ENCODE measurements at regions not wholly inside any gene's neighbourhood (a gene's known extent, or its start where the extent isn't known, plus 50 kb on each side); places are given as distances from the start of the nearest gene placed in this dataset.

DNA sequence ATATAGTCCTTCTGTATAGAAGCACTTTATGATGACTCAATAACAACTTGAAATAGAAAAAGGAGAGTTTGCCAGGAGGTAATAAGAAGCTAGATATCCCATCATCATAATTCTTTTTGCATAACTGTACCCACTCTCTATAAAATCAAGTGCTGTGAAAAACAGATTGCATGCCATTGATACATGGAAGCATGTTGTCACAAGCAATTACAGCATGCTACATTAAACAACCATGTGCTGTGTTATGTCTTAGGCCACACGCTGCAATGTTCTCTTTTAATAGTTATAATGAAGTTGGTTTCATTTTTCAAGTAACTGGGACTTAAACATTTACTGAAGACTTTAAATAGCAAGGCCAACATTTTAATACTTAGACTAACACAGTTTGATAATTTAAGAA is 264.2 kb downstream of the RPRM start:
- no peaks in the 10 kb centered on the region for H3K27me3 ChIP-seq (ENCODE audit: control insufficient read depth in 1 of 2, insufficient read depth in 2 of 2, low read length in 2 of 2)
- no peak for FAIRE-seq
- H3K9me3 ChIP-seq (ENCODE audit: low read length) = no peaks in the 10 kb centered on the region
- no peak overlapping the region for H3K9ac ChIP-seq (ENCODE audit: insufficient read depth, low read depth, low read length)
- 8% methylated on average over 1 of the region's 1 CpG for WGBS (ENCODE audit: low lambda C conversion rate)
- intact Hi-C loops (cut with micrococcal nuclease; ENCODE audit: unreplicated experiment) (no loop called here), in situ Hi-C loops (cut with HindIII; ENCODE audit: extremely low pct_ligation_motif_present, low pct_unique_long_range_greater_than_20kb) (no loop called here)
- H3K4me3 ChIP-seq (replicated peaks in 1 of 3; ENCODE audit: insufficient read depth in 1 of 3, low read depth in 2 of 3, low read length in 3 of 3) = no peak overlapping the region
- ChIA-PET POLR2A (no interaction called here), CTCF (ENCODE audit: low intra/inter-chr PET ratio, low total read pairs) (no interaction called here)
- no peak overlapping the region for H3K4me2 ChIP-seq (ENCODE audit: low read depth, low read length)
- no peak overlapping the region for H2AFZ ChIP-seq (ENCODE audit: low read length)
- DNase-seq (ENCODE audit: low spot score) = no peak
- no peaks in the 10 kb centered on the region for H3K36me3 ChIP-seq (replicated peaks in 1 of 2; ENCODE audit: control insufficient read depth in 1 of 2, insufficient read depth in 2 of 2, low read length in 2 of 2)
- no peaks in the 10 kb centered on the region for H3K4me1 ChIP-seq (ENCODE audit: insufficient read depth, low read length)
- TF ChIP-seq SP5 (CRISPR knock-in tag; IDR thresholded peaks at IDR 0.05; ENCODE audit: borderline replicate concordance, low read depth) = no peak
- TF ChIP-seq, protein P1, sequence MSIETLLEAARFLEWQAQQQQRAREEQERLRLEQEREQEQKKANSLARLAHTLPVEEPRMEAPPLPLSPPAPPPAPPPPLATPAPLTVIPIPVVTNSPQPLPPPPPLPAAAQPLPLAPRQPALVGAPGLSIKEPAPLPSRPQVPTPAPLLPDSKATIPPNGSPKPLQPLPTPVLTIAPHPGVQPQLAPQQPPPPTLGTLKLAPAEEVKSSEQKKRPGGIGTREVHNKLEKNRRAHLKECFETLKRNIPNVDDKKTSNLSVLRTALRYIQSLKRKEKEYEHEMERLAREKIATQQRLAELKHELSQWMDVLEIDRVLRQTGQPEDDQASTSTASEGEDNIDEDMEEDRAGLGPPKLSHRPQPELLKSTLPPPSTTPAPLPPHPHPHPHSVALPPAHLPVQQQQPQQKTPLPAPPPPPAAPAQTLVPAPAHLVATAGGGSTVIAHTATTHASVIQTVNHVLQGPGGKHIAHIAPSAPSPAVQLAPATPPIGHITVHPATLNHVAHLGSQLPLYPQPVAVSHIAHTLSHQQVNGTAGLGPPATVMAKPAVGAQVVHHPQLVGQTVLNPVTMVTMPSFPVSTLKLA (IDR thresholded peaks at IDR 0.05) = peak; percentile 65
- no peaks in the 10 kb centered on the region for H3K79me2 ChIP-seq (ENCODE audit: insufficient read depth, low read length)
- no peaks in the 10 kb centered on the region for H4K20me1 ChIP-seq (ENCODE audit: insufficient read depth, low read length)
- no peak overlapping the region for H3K27ac ChIP-seq (ENCODE audit: extremely low read length, insufficient read depth, low read length)
- no peak for ATAC-seq
- BruUV-seq (replicated peaks) = no TSS peak

DNA sequence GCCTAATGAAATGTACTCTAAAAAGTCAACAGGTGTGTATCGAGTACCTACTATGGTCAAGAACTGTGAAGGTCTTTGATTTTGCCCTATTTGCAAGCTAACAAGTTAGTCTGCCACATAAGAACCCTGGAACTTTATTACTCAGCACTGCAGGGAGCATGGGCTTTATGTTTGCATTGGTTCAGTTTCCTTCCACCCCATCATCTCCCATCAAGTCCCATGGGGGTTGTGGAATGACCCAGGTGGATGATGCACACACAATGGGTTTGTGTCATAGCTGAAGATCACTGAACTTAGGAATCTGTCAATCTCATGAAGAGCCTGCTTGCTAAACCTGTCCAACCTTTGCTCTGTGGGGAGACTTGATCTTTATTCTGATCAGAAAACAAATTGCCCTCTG is 265.5 kb downstream of the RPRM start:
- H3K27me3 ChIP-seq (ENCODE audit: control insufficient read depth in 1 of 2, insufficient read depth in 2 of 2, low read length in 2 of 2) = no peaks in the 10 kb centered on the region
- POLR2A ChIA-PET = no interaction called here
- TF ChIP-seq, protein P2, sequence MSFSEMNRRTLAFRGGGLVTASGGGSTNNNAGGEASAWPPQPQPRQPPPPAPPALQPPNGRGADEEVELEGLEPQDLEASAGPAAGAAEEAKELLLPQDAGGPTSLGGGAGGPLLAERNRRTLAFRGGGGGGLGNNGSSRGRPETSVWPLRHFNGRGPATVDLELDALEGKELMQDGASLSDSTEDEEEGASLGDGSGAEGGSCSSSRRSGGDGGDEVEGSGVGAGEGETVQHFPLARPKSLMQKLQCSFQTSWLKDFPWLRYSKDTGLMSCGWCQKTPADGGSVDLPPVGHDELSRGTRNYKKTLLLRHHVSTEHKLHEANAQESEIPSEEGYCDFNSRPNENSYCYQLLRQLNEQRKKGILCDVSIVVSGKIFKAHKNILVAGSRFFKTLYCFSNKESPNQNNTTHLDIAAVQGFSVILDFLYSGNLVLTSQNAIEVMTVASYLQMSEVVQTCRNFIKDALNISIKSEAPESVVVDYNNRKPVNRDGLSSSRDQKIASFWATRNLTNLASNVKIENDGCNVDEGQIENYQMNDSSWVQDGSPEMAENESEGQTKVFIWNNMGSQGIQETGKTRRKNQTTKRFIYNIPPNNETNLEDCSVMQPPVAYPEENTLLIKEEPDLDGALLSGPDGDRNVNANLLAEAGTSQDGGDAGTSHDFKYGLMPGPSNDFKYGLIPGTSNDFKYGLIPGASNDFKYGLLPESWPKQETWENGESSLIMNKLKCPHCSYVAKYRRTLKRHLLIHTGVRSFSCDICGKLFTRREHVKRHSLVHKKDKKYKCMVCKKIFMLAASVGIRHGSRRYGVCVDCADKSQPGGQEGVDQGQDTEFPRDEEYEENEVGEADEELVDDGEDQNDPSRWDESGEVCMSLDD (CRISPR knock-in tag; IDR thresholded peaks at IDR 0.05; ENCODE audit: borderline replicate concordance) = no peak
- TF ChIP-seq, protein P3, sequence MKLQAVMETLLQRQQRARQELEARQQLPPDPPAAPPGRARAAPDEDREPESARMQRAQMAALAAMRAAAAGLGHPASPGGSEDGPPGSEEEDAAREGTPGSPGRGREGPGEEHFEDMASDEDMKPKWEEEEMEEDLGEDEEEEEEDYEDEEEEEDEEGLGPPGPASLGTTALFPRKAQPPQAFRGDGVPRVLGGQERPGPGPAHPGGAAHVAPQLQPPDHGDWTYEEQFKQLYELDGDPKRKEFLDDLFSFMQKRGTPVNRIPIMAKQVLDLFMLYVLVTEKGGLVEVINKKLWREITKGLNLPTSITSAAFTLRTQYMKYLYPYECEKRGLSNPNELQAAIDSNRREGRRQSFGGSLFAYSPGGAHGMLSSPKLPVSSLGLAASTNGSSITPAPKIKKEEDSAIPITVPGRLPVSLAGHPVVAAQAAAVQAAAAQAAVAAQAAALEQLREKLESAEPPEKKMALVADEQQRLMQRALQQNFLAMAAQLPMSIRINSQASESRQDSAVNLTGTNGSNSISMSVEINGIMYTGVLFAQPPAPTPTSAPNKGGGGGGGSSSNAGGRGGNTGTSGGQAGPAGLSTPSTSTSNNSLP (IDR thresholded peaks at IDR 0.05; ENCODE audit: low read depth, low read length) = no peak
- TF ChIP-seq, protein P4, sequence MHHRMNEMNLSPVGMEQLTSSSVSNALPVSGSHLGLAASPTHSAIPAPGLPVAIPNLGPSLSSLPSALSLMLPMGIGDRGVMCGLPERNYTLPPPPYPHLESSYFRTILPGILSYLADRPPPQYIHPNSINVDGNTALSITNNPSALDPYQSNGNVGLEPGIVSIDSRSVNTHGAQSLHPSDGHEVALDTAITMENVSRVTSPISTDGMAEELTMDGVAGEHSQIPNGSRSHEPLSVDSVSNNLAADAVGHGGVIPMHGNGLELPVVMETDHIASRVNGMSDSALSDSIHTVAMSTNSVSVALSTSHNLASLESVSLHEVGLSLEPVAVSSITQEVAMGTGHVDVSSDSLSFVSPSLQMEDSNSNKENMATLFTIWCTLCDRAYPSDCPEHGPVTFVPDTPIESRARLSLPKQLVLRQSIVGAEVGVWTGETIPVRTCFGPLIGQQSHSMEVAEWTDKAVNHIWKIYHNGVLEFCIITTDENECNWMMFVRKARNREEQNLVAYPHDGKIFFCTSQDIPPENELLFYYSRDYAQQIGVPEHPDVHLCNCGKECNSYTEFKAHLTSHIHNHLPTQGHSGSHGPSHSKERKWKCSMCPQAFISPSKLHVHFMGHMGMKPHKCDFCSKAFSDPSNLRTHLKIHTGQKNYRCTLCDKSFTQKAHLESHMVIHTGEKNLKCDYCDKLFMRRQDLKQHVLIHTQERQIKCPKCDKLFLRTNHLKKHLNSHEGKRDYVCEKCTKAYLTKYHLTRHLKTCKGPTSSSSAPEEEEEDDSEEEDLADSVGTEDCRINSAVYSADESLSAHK (CRISPR knock-in tag; IDR thresholded peaks at IDR 0.05; ENCODE audit: borderline replicate concordance) = no peak
- TF ChIP-seq MXD4 (CRISPR knock-in tag; IDR thresholded peaks at IDR 0.05) (no peak), FOXA1 (IDR thresholded peaks at IDR 0.05) (no peak), FOXA1 (CRISPR knock-in tag; IDR thresholded peaks at IDR 0.05) (no peak), HES4 (CRISPR knock-in tag; IDR thresholded peaks at IDR 0.05; ENCODE audit: borderline replicate concordance) (no peak)

More for the DNA sequence above, 265.5 kb downstream of the RPRM start:
- Histone ChIP-seq H3K27ac (ENCODE audit: extremely low read length, insufficient read depth, low read length) (no peak overlapping the region), H3K9ac (ENCODE audit: insufficient read depth, low read depth, low read length) (no peak overlapping the region), H2AFZ (ENCODE audit: low read length) (no peak overlapping the region), H3K79me2 (ENCODE audit: insufficient read depth, low read length) (no peaks in the 10 kb centered on the region), H3K4me1 (ENCODE audit: insufficient read depth, low read length) (no peaks in the 10 kb centered on the region), H3K9me3 (ENCODE audit: low read length) (no peaks in the 10 kb centered on the region), H3K4me3 (replicated peaks in 1 of 3; ENCODE audit: insufficient read depth in 1 of 3, low read depth in 2 of 3, low read length in 3 of 3) (no peak overlapping the region), H3K4me2 (ENCODE audit: low read depth, low read length) (no peak overlapping the region), H4K20me1 (ENCODE audit: insufficient read depth, low read length) (no peaks in the 10 kb centered on the region), H3K36me3 (replicated peaks in 1 of 2; ENCODE audit: control insufficient read depth in 1 of 2, insufficient read depth in 2 of 2, low read length in 2 of 2) (no peaks in the 10 kb centered on the region)
- CTCF ChIA-PET (ENCODE audit: low intra/inter-chr PET ratio, low total read pairs) = no interaction called here
- FAIRE-seq (no peak), DNase-seq (ENCODE audit: low spot score) (no peak), ATAC-seq (no peak)
- intact Hi-C loops (cut with micrococcal nuclease; ENCODE audit: unreplicated experiment) (no loop called here), in situ Hi-C loops (cut with HindIII; ENCODE audit: extremely low pct_ligation_motif_present, low pct_unique_long_range_greater_than_20kb) (no loop called here)
- 0% methylated on average over 1 of the region's 1 CpG for WGBS (ENCODE audit: low lambda C conversion rate)
- no TSS peak for BruUV-seq (replicated peaks)

Measured in HepG2 (cell line).